Muscle layer of duodenum (tissue), 2 donors: ENCODE measurements at regions not wholly inside any gene's neighbourhood (a gene's known extent, or its start where the extent isn't known, plus 50 kb on each side); places are given as distances from the start of the nearest gene placed in this dataset.

Source experiments
- H3K27ac ChIP-seq: one replicate; pipeline ENCODE4 v1.7.0; 2013; ENCODE audit warnings: mild to moderate bottlenecking, low read length
- H3K27me3 ChIP-seq: one replicate; pipeline ENCODE4 v1.7.0; 2013; ENCODE audit warnings: low read depth, mild to moderate bottlenecking, control low read depth, low read length
- H3K36me3 ChIP-seq, 2 donors: one replicate each; pipeline ENCODE4 v1.7.0; 2013; ENCODE audit warnings: low read length in 2 of 2, control low read depth in 1 of 2, mild to moderate bottlenecking in 1 of 2; ENCODE audit not compliant: insufficient read depth in 2 of 2, control insufficient read depth in 1 of 2
- H3K4me1 ChIP-seq, 2 donors: one replicate each; pipeline ENCODE4 v1.7.0; 2013; ENCODE audit warnings: low read length in 2 of 2, mild to moderate bottlenecking in 2 of 2, control low read depth in 1 of 2, moderate library complexity in 1 of 2; ENCODE audit not compliant: insufficient read depth in 2 of 2, control insufficient read depth in 1 of 2
- H3K4me3 ChIP-seq, 2 donors: one replicate each; pipeline ENCODE4 v1.7.0; 2013; ENCODE audit warnings: low read length in 2 of 2, low read depth in 1 of 2, mild to moderate bottlenecking in 1 of 2
- H3K9me3 ChIP-seq, 2 donors: one replicate each; pipeline ENCODE4 v1.7.0; 2013; ENCODE audit warnings: low read length in 2 of 2, control low read depth in 1 of 2, mild to moderate bottlenecking in 1 of 2; ENCODE audit not compliant: control insufficient read depth in 1 of 2
- donor health status: healthy.

- Histone ChIP-seq H3K27ac (no peak overlapping the region), H3K4me1 (peaks cover 0 to 5% of the 10 kb centered on the region in 2 donors)
Observed at GRCh38 chr4:155570661-155571060, 96.0 kb upstream of the GUCY1A1 start.

GRCh38 chr4:155569960-155570515, 96.6 kb upstream of the GUCY1A1 start:
- H3K4me3 ChIP-seq, result no peak overlapping the region
- H3K36me3 ChIP-seq, result no peaks in the 10 kb centered on the region
- H3K27ac ChIP-seq, result no peak overlapping the region
- H3K4me1 ChIP-seq, result peaks cover 0 to 5% of the 10 kb centered on the region in 2 donors
- H3K9me3 ChIP-seq, result no peaks in the 10 kb centered on the region
- H3K27me3 ChIP-seq, result no peaks in the 10 kb centered on the region

More at GRCh38 chr4:155570661-155571060, 96.0 kb upstream of the GUCY1A1 start:
- no peaks in the 10 kb centered on the region for H3K27me3 ChIP-seq
- no peaks in the 10 kb centered on the region for H3K9me3 ChIP-seq
- H3K4me3 ChIP-seq, result no peak overlapping the region
- no peaks in the 10 kb centered on the region for H3K36me3 ChIP-seq

- Histone ChIP-seq H3K4me1 (peaks cover 0 to 5% of the 10 kb centered on the region in 2 donors), H3K27ac (no peak overlapping the region), H3K36me3 (no peaks in the 10 kb centered on the region), H3K9me3 (no peaks in the 10 kb centered on the region), H3K27me3 (no peaks in the 10 kb centered on the region), H3K4me3 (no peak overlapping the region)
Observed at GRCh38 chr4:155569471-155569870, 97.2 kb upstream of the GUCY1A1 start.

DNA sequence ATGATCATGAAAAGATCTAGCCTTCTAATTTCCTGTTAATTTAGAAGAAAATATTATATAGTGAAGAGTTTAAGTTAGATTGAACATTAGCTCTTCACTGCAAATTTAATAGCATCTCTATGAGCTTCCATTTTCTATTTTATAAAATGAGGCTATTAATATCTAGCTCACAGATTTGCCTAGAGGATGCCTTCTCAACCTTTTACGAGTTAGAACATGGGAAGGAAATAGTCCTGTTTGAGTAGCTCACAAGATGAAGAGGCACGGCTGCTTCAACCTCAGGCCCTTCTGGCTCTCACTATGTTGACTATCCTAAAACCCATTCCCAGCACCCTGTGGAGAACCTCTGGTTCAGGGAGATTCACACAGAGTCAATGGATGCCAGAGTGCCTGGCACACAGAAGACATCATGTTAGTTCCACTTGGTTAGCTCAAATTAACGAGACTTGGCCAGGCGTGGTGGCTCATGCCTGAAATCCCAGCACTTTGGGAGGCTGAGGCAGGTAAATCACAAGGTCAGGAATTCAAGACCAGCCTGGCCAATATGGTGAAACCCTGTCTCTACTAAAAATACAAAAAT, 97.9 kb upstream of the GUCY1A1 start:
- Histone ChIP-seq H3K4me3 (no peak overlapping the region), H3K27me3 (no peaks in the 10 kb centered on the region), H3K27ac (no peak overlapping the region), H3K9me3 (no peaks in the 10 kb centered on the region), H3K36me3 (no peaks in the 10 kb centered on the region), H3K4me1 (peaks cover 0 to 5% of the 10 kb centered on the region in 2 donors)

DNA sequence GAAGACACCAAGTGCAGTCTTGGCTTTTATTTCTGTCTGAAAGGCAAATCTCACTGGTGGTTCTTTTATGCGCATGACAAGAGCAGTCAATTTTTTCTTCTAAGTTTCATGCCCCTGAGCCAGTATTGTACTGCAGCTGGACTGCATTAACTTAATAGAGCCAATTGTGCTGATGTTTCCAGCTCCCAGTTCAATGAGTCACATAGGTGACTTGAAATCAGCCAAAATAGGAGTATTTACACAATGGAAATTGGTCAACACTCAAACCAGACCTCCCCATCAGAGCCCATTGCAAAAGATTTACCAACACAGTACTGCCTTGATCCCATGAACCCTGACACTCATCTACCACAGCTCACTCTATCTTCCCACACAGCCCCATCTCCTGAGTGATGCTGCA, 100.3 kb upstream of the GUCY1A1 start:
- H3K36me3 ChIP-seq, result no peaks in the 10 kb centered on the region
- H3K9me3 ChIP-seq, result no peaks in the 10 kb centered on the region
- H3K4me1 ChIP-seq, result peaks cover 0 to 2% of the 10 kb centered on the region in 2 donors
- H3K4me3 ChIP-seq, result no peak overlapping the region
- no peaks in the 10 kb centered on the region for H3K27me3 ChIP-seq
- no peak overlapping the region for H3K27ac ChIP-seq

DNA sequence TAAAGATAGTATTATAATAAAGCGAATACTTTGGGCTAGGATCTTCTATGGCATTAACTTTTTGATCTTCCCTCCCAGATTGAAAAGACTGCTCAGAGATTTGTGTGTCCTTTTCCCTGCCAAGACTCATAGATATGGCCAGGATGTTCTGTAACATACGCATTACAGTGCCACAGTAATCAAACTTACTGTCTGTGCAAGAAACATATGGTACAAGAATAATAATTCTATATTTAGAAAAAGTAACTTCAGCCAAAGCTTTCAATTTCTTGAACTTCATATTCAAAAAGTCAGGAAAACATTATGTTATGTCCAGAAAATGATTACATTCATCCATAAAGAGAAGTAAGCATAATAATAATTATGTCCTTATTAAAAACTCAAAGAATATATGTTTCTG, 100.9 kb upstream of the GUCY1A1 start:
- Histone ChIP-seq H3K4me1 (no peaks in the 10 kb centered on the region), H3K27me3 (no peaks in the 10 kb centered on the region), H3K36me3 (no peaks in the 10 kb centered on the region), H3K4me3 (no peak overlapping the region), H3K27ac (no peak overlapping the region), H3K9me3 (no peaks in the 10 kb centered on the region)

- Histone ChIP-seq H3K4me3 (no peak overlapping the region), H3K27ac (no peak overlapping the region), H3K9me3 (no peaks in the 10 kb centered on the region), H3K36me3 (no peaks in the 10 kb centered on the region), H3K27me3 (no peaks in the 10 kb centered on the region), H3K4me1 (no peaks in the 10 kb centered on the region)
Observed at GRCh38 chr4:155565330-155565729, 101.3 kb upstream of the GUCY1A1 start.

DNA sequence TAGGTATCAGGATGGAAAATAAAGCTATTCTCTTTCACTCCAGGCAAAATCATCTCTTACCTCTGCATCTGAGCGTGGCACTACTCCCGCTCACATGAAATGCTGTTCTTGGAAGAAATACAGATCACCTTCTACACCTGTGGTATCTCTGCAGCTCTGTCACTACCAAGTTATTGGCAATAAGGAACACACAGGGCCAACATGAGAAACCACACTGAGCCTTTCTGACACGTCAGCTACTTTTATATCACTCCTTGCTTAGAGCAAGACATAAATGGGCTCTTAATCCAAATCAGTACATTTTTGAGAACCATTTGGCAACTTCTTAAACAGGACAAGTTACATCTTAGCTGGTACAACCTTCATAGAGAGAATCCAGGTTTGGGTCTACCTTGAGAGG, 101.8 kb upstream of the GUCY1A1 start:
- no peak overlapping the region for H3K4me3 ChIP-seq
- H3K36me3 ChIP-seq, result no peaks in the 10 kb centered on the region
- H3K27ac ChIP-seq, result no peak overlapping the region
- H3K27me3 ChIP-seq, result no peaks in the 10 kb centered on the region
- no peaks in the 10 kb centered on the region for H3K9me3 ChIP-seq
- H3K4me1 ChIP-seq, result no peaks in the 10 kb centered on the region

DNA sequence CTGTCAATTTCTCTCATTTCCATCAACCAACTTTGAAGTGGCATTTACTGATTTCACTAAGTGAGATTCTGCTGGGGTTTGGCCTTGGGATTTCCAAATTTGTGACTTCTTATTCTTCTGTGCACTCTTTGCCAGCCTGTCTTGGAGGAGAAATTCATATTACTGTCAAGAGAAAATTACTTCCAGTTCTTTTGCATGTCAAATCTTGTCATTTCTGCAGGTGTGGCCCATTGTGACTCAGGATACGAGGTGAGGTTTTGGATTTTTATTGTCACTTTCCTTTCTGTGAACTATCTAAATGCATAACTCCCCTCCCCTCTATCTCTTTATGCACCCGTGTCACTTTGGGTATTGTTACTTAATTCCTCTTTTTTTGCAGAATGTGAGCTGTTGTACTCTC, 102.6 kb upstream of the GUCY1A1 start:
- no peaks in the 10 kb centered on the region for H3K4me1 ChIP-seq
- H3K27me3 ChIP-seq, result no peaks in the 10 kb centered on the region
- H3K9me3 ChIP-seq, result no peaks in the 10 kb centered on the region
- H3K4me3 ChIP-seq, result no peak overlapping the region
- H3K27ac ChIP-seq, result no peak overlapping the region
- H3K36me3 ChIP-seq, result no peaks in the 10 kb centered on the region

GRCh38 chr4:155559915-155560314, 106.7 kb upstream of the GUCY1A1 start:
- Histone ChIP-seq H3K36me3 (no peaks in the 10 kb centered on the region), H3K4me3 (no peak overlapping the region), H3K27me3 (no peaks in the 10 kb centered on the region), H3K27ac (no peak overlapping the region), H3K9me3 (peaks cover 0 to 3% of the 10 kb centered on the region in 2 donors), H3K4me1 (no peaks in the 10 kb centered on the region)

DNA sequence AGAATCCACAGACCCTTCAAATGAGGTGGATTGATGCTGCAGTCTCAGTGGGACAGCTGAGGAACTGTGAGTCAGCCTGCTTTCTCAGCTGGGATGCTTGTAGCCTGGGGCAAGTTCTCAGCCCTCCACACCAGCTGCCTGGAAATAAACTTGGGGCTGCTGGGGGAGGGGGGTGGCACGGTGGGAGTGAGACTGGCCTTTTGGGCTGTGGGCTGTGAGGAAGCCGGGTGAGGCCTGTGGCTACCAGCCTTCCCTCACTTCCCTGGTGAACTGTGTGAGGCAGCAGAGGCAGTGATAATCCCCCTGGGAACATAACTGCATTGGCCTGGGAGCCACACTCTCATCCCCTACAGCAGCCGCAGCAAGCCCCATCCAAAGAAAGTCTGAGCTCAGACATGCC, 114.5 kb upstream of the GUCY1A1 start:
- no peaks in the 10 kb centered on the region for H3K27me3 ChIP-seq
- peaks cover 0 to 18% of the 10 kb centered on the region in 2 donors for H3K9me3 ChIP-seq
- H3K4me1 ChIP-seq, result no peaks in the 10 kb centered on the region

DNA sequence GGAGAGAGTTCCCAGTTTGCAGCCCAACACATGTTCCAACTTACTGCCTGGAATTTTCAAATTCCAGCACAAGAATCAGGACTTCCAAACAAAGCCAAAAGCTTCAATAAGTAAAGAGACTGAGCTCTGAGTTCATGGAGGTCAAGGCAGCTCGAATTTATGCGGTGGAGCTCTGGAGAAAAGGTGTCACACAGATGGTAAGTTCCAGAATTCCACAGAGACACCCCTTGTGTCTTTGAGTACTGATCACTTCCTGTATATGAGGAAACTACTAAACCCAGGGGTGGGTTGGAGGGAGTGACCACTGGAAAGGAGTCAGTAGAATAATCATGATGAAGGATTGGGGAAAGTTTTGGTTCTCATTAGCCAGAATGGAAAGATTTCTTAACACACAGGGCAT, 118.5 kb upstream of the GUCY1A1 start:
- no peaks in the 10 kb centered on the region for H3K4me1 ChIP-seq
- H3K9me3 ChIP-seq, result peaks cover 0 to 8% of the 10 kb centered on the region in 2 donors
- no peaks in the 10 kb centered on the region for H3K27me3 ChIP-seq
- H3K36me3 ChIP-seq, result no peaks in the 10 kb centered on the region
- no peak overlapping the region for H3K4me3 ChIP-seq
- H3K27ac ChIP-seq, result no peak overlapping the region

More for the DNA sequence above, 114.5 kb upstream of the GUCY1A1 start:
- no peak overlapping the region for H3K4me3 ChIP-seq
- no peaks in the 10 kb centered on the region for H3K36me3 ChIP-seq
- no peak overlapping the region for H3K27ac ChIP-seq
